ENCODE measurements at regions not wholly inside any gene's neighbourhood (a gene's known extent, or its start where the extent isn't known, plus 50 kb on each side); places are given as distances from the start of the nearest gene placed in this dataset.

DNA sequence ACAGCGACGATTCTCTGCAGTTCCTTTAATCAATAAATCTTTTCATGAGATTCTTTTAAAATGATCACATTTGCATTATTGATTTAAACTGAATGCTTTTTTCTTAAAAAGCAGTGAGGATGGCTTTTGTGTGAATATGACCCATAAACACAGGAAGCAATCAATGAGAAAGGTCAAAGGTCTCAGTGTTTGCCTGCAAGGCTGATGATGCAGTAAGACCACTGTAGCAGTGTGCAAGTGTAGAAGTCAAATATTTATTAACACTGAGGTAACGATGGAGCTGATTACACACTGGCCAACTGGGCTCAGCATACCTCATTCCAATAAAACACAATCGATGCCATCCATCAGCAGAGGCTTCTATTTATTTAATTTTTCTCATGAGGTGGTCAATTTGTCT, 633.5 kb downstream of the DCDC2C start:
- H3K9me3 ChIP-seq (ENCODE audit: control insufficient read depth, insufficient read depth, low read depth, low read length), result no peaks in the 10 kb centered on the region
- H3K4me1 ChIP-seq (ENCODE audit: control insufficient read depth, insufficient read depth, low read length), result no peaks in the 10 kb centered on the region
- H3K36me3 ChIP-seq (ENCODE audit: control insufficient read depth in 2 of 2, insufficient read depth in 1 of 2, low read length in 2 of 2), result no peaks in the 10 kb centered on the region
- CTCF ChIA-PET, result no interaction called here
- H3K4me3 ChIP-seq (ENCODE audit: low read depth, low read length), result no peak overlapping the region
- H3K27ac ChIP-seq (ENCODE audit: extremely low read depth, low read depth, low read length), result no peak overlapping the region
- POLR2A ChIA-PET, result no interaction called here
- TF ChIP-seq SCRT2 (tag by site-specific recombination; IDR thresholded peaks at IDR 0.05) (no peak), ZNF155 (tag by site-specific recombination; IDR thresholded peaks at IDR 0.05) (no peak), ZFP3 (tag by site-specific recombination; IDR thresholded peaks at IDR 0.05; ENCODE audit: low read depth) (no peak), ZNF174 (tag by site-specific recombination; IDR thresholded peaks at IDR 0.05) (no peak), ZNF843 (tag by site-specific recombination; IDR thresholded peaks at IDR 0.05) (no peak)

DNA sequence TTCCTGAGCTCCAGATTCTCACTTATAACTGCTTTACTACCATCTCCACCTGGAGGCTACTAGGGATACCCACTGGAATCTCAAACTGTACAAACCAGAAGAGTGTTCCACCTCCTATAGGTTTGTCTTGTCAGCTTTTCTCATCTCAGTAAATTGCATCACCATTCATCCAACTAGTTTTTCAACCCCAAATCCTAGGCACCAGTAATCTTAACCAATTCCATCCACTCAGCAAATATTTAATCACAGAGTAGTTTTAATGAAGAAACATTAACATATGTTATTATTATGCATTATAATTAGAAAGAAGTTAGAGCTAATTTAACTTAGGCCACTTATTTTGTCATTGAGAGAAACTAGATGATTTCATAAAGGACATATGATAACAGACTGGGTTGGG, 635.0 kb downstream of the DCDC2C start:
- TF ChIP-seq ZNF133 (tag by site-specific recombination; IDR thresholded peaks at IDR 0.05) (no peak), MEIS1 (CRISPR knock-in tag; IDR thresholded peaks at IDR 0.05; ENCODE audit: borderline replicate concordance) (no peak), ZNF510 (tag by site-specific recombination; IDR thresholded peaks at IDR 0.05; ENCODE audit: insufficient replicate concordance) (no peak), ZFP37 (tag by site-specific recombination; IDR thresholded peaks at IDR 0.05) (no peak), ZNF529 (tag by site-specific recombination; IDR thresholded peaks at IDR 0.05; ENCODE audit: insufficient replicate concordance) (no peak), ZNF514 (tag by site-specific recombination; IDR thresholded peaks at IDR 0.05) (no peak), GFI1B (tag by site-specific recombination; IDR thresholded peaks at IDR 0.05) (no peak), ZNF138 (tag by site-specific recombination; IDR thresholded peaks at IDR 0.05; ENCODE audit: borderline replicate concordance) (no peak), ZNF623 (tag by site-specific recombination; IDR thresholded peaks at IDR 0.05) (no peak), ZNF707 (tag by site-specific recombination; IDR thresholded peaks at IDR 0.05) (no peak)
- TF ChIP-seq, protein P1, sequence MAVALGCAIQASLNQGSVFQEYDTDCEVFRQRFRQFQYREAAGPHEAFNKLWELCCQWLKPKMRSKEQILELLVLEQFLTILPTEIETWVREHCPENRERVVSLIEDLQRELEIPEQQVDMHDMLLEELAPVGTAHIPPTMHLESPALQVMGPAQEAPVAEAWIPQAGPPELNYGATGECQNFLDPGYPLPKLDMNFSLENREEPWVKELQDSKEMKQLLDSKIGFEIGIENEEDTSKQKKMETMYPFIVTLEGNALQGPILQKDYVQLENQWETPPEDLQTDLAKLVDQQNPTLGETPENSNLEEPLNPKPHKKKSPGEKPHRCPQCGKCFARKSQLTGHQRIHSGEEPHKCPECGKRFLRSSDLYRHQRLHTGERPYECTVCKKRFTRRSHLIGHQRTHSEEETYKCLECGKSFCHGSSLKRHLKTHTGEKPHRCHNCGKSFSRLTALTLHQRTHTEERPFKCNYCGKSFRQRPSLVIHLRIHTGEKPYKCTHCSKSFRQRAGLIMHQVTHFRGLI (tag by site-specific recombination; IDR thresholded peaks at IDR 0.05), result no peak
- TF ChIP-seq, protein P2, sequence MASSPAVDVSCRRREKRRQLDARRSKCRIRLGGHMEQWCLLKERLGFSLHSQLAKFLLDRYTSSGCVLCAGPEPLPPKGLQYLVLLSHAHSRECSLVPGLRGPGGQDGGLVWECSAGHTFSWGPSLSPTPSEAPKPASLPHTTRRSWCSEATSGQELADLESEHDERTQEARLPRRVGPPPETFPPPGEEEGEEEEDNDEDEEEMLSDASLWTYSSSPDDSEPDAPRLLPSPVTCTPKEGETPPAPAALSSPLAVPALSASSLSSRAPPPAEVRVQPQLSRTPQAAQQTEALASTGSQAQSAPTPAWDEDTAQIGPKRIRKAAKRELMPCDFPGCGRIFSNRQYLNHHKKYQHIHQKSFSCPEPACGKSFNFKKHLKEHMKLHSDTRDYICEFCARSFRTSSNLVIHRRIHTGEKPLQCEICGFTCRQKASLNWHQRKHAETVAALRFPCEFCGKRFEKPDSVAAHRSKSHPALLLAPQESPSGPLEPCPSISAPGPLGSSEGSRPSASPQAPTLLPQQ (tag by site-specific recombination; IDR thresholded peaks at IDR 0.05), result no peak
- ChIA-PET POLR2A (no interaction called here), CTCF (interaction anchor here (1.0 kb wide), 1 partner anchor 16 kb away, joined by 3 read pairs; no protein-coding TSS in a partner anchor)
- no peak overlapping the region for H3K27ac ChIP-seq (ENCODE audit: extremely low read depth, low read depth, low read length)
- no peaks in the 10 kb centered on the region for H3K36me3 ChIP-seq (ENCODE audit: control insufficient read depth in 2 of 2, insufficient read depth in 1 of 2, low read length in 2 of 2)
- H3K4me1 ChIP-seq (ENCODE audit: control insufficient read depth, insufficient read depth, low read length), result no peaks in the 10 kb centered on the region
- H3K4me3 ChIP-seq (ENCODE audit: low read depth, low read length), result no peak overlapping the region
- H3K9me3 ChIP-seq (ENCODE audit: control insufficient read depth, insufficient read depth, low read depth, low read length), result no peaks in the 10 kb centered on the region

DNA sequence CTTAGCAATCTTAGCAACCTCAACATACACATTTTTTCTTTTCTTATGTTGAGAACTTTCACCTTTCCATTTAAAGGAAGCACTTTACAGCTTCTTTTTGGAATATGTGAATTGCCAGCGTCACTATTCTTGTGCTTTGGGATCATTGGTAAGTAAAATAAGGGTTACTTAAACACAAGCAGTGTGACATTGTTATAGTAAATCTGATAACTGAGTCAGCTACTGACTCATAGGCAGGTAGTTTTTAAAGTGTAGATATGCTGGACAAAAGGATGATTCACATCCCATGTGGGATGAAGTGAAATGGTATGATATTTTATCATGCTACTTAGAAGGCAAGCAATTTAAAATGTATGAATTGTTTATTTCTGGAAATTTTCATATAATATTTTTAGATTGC, 637.2 kb downstream of the DCDC2C start:
- no peaks in the 10 kb centered on the region for H3K36me3 ChIP-seq (ENCODE audit: control insufficient read depth in 2 of 2, insufficient read depth in 1 of 2, low read length in 2 of 2)
- POLR2A ChIA-PET, result no interaction called here
- CTCF ChIA-PET, result interaction anchor here (0.6 to 0.7 kb wide), 2 partner anchors 12 to 647 kb away, joined by 3 to 4 read pairs; no protein-coding TSS in a partner anchor
- no peaks in the 10 kb centered on the region for H3K9me3 ChIP-seq (ENCODE audit: control insufficient read depth, insufficient read depth, low read depth, low read length)
- H3K4me3 ChIP-seq (ENCODE audit: low read depth, low read length), result no peak overlapping the region
- no peak overlapping the region for H3K27ac ChIP-seq (ENCODE audit: extremely low read depth, low read depth, low read length)
- H3K4me1 ChIP-seq (ENCODE audit: control insufficient read depth, insufficient read depth, low read length), result no peaks in the 10 kb centered on the region
- no peak for TF ChIP-seq ZNF394 (tag by site-specific recombination; IDR thresholded peaks at IDR 0.05; ENCODE audit: borderline replicate concordance)
- no peak for TF ChIP-seq KLF1 (tag by site-specific recombination; IDR thresholded peaks at IDR 0.05)
- no peak for TF ChIP-seq FEZF1 (tag by site-specific recombination; IDR thresholded peaks at IDR 0.05)
- TF ChIP-seq OSR2 (tag by site-specific recombination; IDR thresholded peaks at IDR 0.05), result no peak
- no peak for TF ChIP-seq ZNF670 (tag by site-specific recombination; IDR thresholded peaks at IDR 0.05; ENCODE audit: low read depth)
- TF ChIP-seq, protein P3, sequence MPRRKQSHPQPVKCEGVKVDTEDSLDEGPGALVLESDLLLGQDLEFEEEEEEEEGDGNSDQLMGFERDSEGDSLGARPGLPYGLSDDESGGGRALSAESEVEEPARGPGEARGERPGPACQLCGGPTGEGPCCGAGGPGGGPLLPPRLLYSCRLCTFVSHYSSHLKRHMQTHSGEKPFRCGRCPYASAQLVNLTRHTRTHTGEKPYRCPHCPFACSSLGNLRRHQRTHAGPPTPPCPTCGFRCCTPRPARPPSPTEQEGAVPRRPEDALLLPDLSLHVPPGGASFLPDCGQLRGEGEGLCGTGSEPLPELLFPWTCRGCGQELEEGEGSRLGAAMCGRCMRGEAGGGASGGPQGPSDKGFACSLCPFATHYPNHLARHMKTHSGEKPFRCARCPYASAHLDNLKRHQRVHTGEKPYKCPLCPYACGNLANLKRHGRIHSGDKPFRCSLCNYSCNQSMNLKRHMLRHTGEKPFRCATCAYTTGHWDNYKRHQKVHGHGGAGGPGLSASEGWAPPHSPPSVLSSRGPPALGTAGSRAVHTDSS (tag by site-specific recombination; IDR thresholded peaks at IDR 0.05), result no peak
- no peak for TF ChIP-seq ZNF404 (tag by site-specific recombination; IDR thresholded peaks at IDR 0.05)
- TF ChIP-seq, protein P4, sequence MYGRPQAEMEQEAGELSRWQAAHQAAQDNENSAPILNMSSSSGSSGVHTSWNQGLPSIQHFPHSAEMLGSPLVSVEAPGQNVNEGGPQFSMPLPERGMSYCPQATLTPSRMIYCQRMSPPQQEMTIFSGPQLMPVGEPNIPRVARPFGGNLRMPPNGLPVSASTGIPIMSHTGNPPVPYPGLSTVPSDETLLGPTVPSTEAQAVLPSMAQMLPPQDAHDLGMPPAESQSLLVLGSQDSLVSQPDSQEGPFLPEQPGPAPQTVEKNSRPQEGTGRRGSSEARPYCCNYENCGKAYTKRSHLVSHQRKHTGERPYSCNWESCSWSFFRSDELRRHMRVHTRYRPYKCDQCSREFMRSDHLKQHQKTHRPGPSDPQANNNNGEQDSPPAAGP (tag by site-specific recombination; IDR thresholded peaks at IDR 0.05), result no peak
